H9 (cell line): ENCODE measurements at regions not wholly inside any gene's neighbourhood (a gene's known extent, or its start where the extent isn't known, plus 50 kb on each side); places are given as distances from the start of the nearest gene placed in this dataset.

Source experiments
- DNase-seq: peaks from one replicate; pipeline ENCODE4 v3.0.0-alpha.2; 2017
- H2AFZ ChIP-seq: one replicate; pipeline ENCODE4 v1.6.1; 2013; ENCODE audit warnings: mild to moderate bottlenecking, low read length, control low read depth, moderate library complexity
- H2AK5ac ChIP-seq: 2 replicates; pipeline ENCODE4 v1.6.1; 2013; ENCODE audit warnings: low read length, control low read depth, mixed read lengths; ENCODE audit not compliant: insufficient read length
- H2BK120ac ChIP-seq: one replicate; pipeline ENCODE4 v1.6.1; 2013; ENCODE audit warnings: low read depth, mild to moderate bottlenecking, low read length, control low read depth, inconsistent platforms; ENCODE audit not compliant: poor library complexity, severe bottlenecking
- H2BK12ac ChIP-seq: 2 replicates; pipeline ENCODE4 v1.6.1; 2013; ENCODE audit warnings: low read length, control low read depth, mixed read lengths, low read depth; ENCODE audit not compliant: insufficient read length
- H2BK15ac ChIP-seq: 2 replicates; pipeline ENCODE4 v1.6.1; 2013; ENCODE audit warnings: low read depth, low read length, control low read depth
- H2BK20ac ChIP-seq: one replicate; pipeline ENCODE4 v1.6.1; 2013; ENCODE audit warnings: low read depth, mild to moderate bottlenecking, low read length, control low read depth, inconsistent platforms; ENCODE audit not compliant: poor library complexity, severe bottlenecking
- H2BK5ac ChIP-seq: 2 replicates; pipeline ENCODE4 v1.6.1; 2013; ENCODE audit warnings: low read length, control low read depth, mixed read lengths; ENCODE audit not compliant: insufficient read length
- H3K14ac ChIP-seq: 2 replicates; pipeline ENCODE4 v1.6.1; 2013; ENCODE audit warnings: low read length, control low read depth; ENCODE audit not compliant: insufficient read depth
- H3K18ac ChIP-seq: 2 replicates; pipeline ENCODE4 v1.6.1; 2013; ENCODE audit warnings: low read depth, mild to moderate bottlenecking, mixed read lengths, low read length, control low read depth; ENCODE audit not compliant: insufficient read length
- H3K23ac ChIP-seq: 2 replicates; pipeline ENCODE4 v1.6.1; 2013; ENCODE audit warnings: low read length, control low read depth, mixed read lengths, low read depth; ENCODE audit not compliant: insufficient read length
- H3K23me2 ChIP-seq: 2 replicates; pipeline ENCODE4 v1.6.1; 2013; ENCODE audit warnings: low read depth, mild to moderate bottlenecking, mixed read lengths, low read length, control low read depth; ENCODE audit not compliant: insufficient read length, poor library complexity, severe bottlenecking
- H3K27ac ChIP-seq: 2 replicates; pipeline ENCODE4 v1.5.1; 2013; ENCODE audit warnings: low read length, control low read depth, mixed read lengths, low read depth; ENCODE audit not compliant: insufficient read length
- H3K27me3 ChIP-seq: 2 replicates; pipeline ENCODE4 v1.6.1; 2013; ENCODE audit warnings: low read length, control low read depth, inconsistent platforms; ENCODE audit not compliant: insufficient read depth
- H3K4ac ChIP-seq: 2 replicates; pipeline ENCODE4 v1.6.1; 2013; ENCODE audit warnings: low read depth, mild to moderate bottlenecking, control low read depth, inconsistent platforms, low read length, moderate library complexity
- H3K4me1 ChIP-seq: 2 replicates; pipeline ENCODE4 v1.6.1; 2013; ENCODE audit warnings: low read length, control low read depth, inconsistent platforms; ENCODE audit not compliant: insufficient read depth
- H3K4me2 ChIP-seq: 2 replicates; pipeline ENCODE4 v1.6.1; 2013; ENCODE audit warnings: low read length, control low read depth, mixed read lengths; ENCODE audit not compliant: insufficient read length, insufficient read depth
- H3K56ac ChIP-seq: 2 replicates; pipeline ENCODE4 v1.6.1; 2013; ENCODE audit warnings: low read depth, mild to moderate bottlenecking, mixed read lengths, low read length, control low read depth; ENCODE audit not compliant: insufficient read length
- H3K79me1 ChIP-seq: 2 replicates; pipeline ENCODE4 v1.6.1; 2013; ENCODE audit warnings: low read depth, mild to moderate bottlenecking, moderate library complexity, low read length, control low read depth, inconsistent platforms; ENCODE audit not compliant: insufficient read depth, poor library complexity, severe bottlenecking
- H3K79me2 ChIP-seq: 2 replicates; pipeline ENCODE4 v1.6.1; 2013; ENCODE audit warnings: low read length, control low read depth, inconsistent platforms; ENCODE audit not compliant: insufficient read depth
- H3K9ac ChIP-seq: 2 replicates; pipeline ENCODE4 v1.6.1; 2013; ENCODE audit warnings: low read length, control low read depth, mixed read lengths; ENCODE audit not compliant: insufficient read length; ENCODE audit errors: extremely low read depth
- H3K9me3 ChIP-seq: one replicate; pipeline ENCODE4 v1.6.1; 2013; ENCODE audit warnings: low read depth, low read length, inconsistent platforms; ENCODE audit not compliant: control insufficient read depth
- H3T11ph ChIP-seq: one replicate; pipeline ENCODE4 v1.6.1; 2013; ENCODE audit warnings: mild to moderate bottlenecking, low read length, control low read depth, inconsistent platforms
- H4K20me1 ChIP-seq: one replicate; pipeline ENCODE4 v1.6.1; 2013; ENCODE audit not compliant: control insufficient read depth, insufficient read length, insufficient read depth
- H4K5ac ChIP-seq: 2 replicates; pipeline ENCODE4 v1.6.1; 2013; ENCODE audit warnings: low read depth, mild to moderate bottlenecking, mixed read lengths, low read length, control low read depth; ENCODE audit not compliant: insufficient read length
- H4K8ac ChIP-seq: replicated peaks from 2 replicates; pipeline ENCODE4 v1.6.1; 2013; ENCODE audit warnings: low read length, control low read depth, mixed read lengths, low read depth; ENCODE audit not compliant: insufficient read length
- H4K91ac ChIP-seq: 2 replicates; pipeline ENCODE4 v1.6.1; 2013; ENCODE audit warnings: low read depth, mild to moderate bottlenecking, moderate library complexity, mixed read lengths, low read length, control low read depth; ENCODE audit not compliant: insufficient read length
- H3K27ac Mint-ChIP-seq, 3 experiments: 2 replicates in 2 of 3; 3 replicates in 1 of 3; pipeline ENCODE4 v1.8.0; 2020 to 2021; ENCODE audit warnings: mixed read lengths in 3 of 3, mild to moderate bottlenecking in 1 of 3, moderate library complexity in 1 of 3
- H3K27me3 Mint-ChIP-seq: 2 replicates; pipeline ENCODE4 v1.8.0; 2021; ENCODE audit warnings: low read depth, mild to moderate bottlenecking, moderate library complexity, mixed read lengths
- H3K36me3 Mint-ChIP-seq, 3 experiments: 2 replicates in 2 of 3; 3 replicates in 1 of 3; pipeline ENCODE4 v1.8.0; 2020 to 2021; ENCODE audit warnings: low read depth in 3 of 3, mixed read lengths in 3 of 3; ENCODE audit not compliant: insufficient read depth in 1 of 3
- H3K4me1 Mint-ChIP-seq, 2 experiments: 2 replicates each; pipeline ENCODE4 v1.8.0; 2020; ENCODE audit warnings: mixed read lengths in 2 of 2
- H3K4me3 Mint-ChIP-seq, 2 experiments: 2 replicates in 1 of 2; 3 replicates in 1 of 2; pipeline ENCODE4 v1.8.0; 2020 to 2021; ENCODE audit warnings: mild to moderate bottlenecking in 2 of 2, mixed read lengths in 2 of 2, moderate library complexity in 1 of 2
- H3K9me3 Mint-ChIP-seq, 2 experiments: 2 replicates in 1 of 2; 3 replicates in 1 of 2; pipeline ENCODE4 v1.8.0; 2020; ENCODE audit warnings: mild to moderate bottlenecking in 2 of 2, mixed read lengths in 2 of 2, moderate library complexity in 1 of 2
- CTCF ChIP-seq: fragments of 200-600 bp; sonication (generic); conservative IDR thresholded peaks from 3 replicates; pipeline ENCODE4 v1.8.0; 2021; ENCODE audit warnings: antibody characterized with exemption, mild to moderate bottlenecking
- WGBS: extraction: QIAGEN DNeasy Blood & Tissue Kit; methylation state at CpG from one replicate; pipeline ENCODE4 v1.1.7; 2013; ENCODE audit warnings: missing lambda C conversion rate, low lambda C conversion rate, mixed read lengths; ENCODE audit not compliant: insufficient read length; ENCODE audit errors: extremely low coverage; 5-methylcytosine and 5-hydroxymethylcytosine counted together

- Mint-ChIP-seq H3K4me3 (no peak overlapping the region), H3K27ac (no peak overlapping the region), H3K36me3 (no peaks in the 10 kb centered on the region), H3K9me3 (no peaks in the 10 kb centered on the region; a peak in 1 of 5 replicates), H3K27me3 (no peaks in the 10 kb centered on the region), H3K4me1 (peaks cover 5 to 16% of the 10 kb centered on the region in 2 experiments)
- H3K23ac ChIP-seq = no peak overlapping the region
- no peak overlapping the region for H3K9ac ChIP-seq
- no peak overlapping the region for H3K4ac ChIP-seq
- no peak overlapping the region for H3K56ac ChIP-seq
- H2AFZ ChIP-seq = no peak overlapping the region
- H2BK12ac ChIP-seq = no peak overlapping the region
- no peaks in the 10 kb centered on the region for H3K4me1 ChIP-seq
- H3K79me2 ChIP-seq = no peaks in the 10 kb centered on the region
- H2BK15ac ChIP-seq = no peak overlapping the region
- no peak overlapping the region for H3K14ac ChIP-seq
- no peak overlapping the region for H4K5ac ChIP-seq
- no peak overlapping the region for H3K18ac ChIP-seq
- no peaks in the 10 kb centered on the region for H3K9me3 ChIP-seq
- no peaks in the 10 kb centered on the region for H3K79me1 ChIP-seq
- no peak overlapping the region for H2BK5ac ChIP-seq
- no peak overlapping the region for H3T11ph ChIP-seq
- no CpG with 5 or more reads among the region's 4 CpGs for WGBS
- TF ChIP-seq CTCF = no peak
- no peaks in the 10 kb centered on the region for H3K23me2 ChIP-seq
- H2AK5ac ChIP-seq = no peak overlapping the region
- H2BK120ac ChIP-seq = no peak overlapping the region
- H3K4me2 ChIP-seq = no peak overlapping the region
- H4K91ac ChIP-seq = no peak overlapping the region
- H2BK20ac ChIP-seq = no peak overlapping the region
- no peaks in the 10 kb centered on the region for H3K27me3 ChIP-seq
- H4K20me1 ChIP-seq = no peaks in the 10 kb centered on the region
- DNase-seq = no peak
- H3K27ac ChIP-seq = no peak overlapping the region
- no peak overlapping the region for H4K8ac ChIP-seq
These were observed 95.0 kb upstream of the CCND2 start for GRCh38 chr12:4178424-4179170.
